NCI-H1105 treated with DMSO at 0.1 percent for 48 hours (cell line): ENCODE measurements at regions not wholly inside any gene's neighbourhood (a gene's known extent, or its start where the extent isn't known, plus 50 kb on each side); places are given as distances from the start of the nearest gene placed in this dataset.

Experiments
- DNase-seq: peaks from one replicate; lab custom pipeline; 2025; lab: John Stamatoyannopoulos, UW

- no peak for DNase-seq
Measured at GRCh38 chr4:141783770-141784169, 147.4 kb downstream of the IL15 start.

GRCh38 chr4:141786946-141787345 lies 150.6 kb downstream of the IL15 start:
- no peak for DNase-seq

GRCh38 chr4:141788169-141788915 lies 152.0 kb downstream of the IL15 start:
- no peak for DNase-seq

GRCh38 chr4:141789716-141790115 lies 153.3 kb downstream of the IL15 start:
- DNase-seq, result no peak

GRCh38 chr4:141792164-141792563 lies 155.8 kb downstream of the IL15 start:
- no peak for DNase-seq

GRCh38 chr4:141797966-141798365 lies 161.6 kb downstream of the IL15 start:
- DNase-seq, result no peak

- DNase-seq, result no peak
Measured at GRCh38 chr4:141801558-141801957, 165.2 kb downstream of the IL15 start.

- no peak for DNase-seq
Measured at GRCh38 chr4:141802333-141802732, 165.9 kb downstream of the IL15 start.

GRCh38 chr4:141804836-141805235 lies 168.5 kb downstream of the IL15 start:
- no peak for DNase-seq

- no peak for DNase-seq
Measured at GRCh38 chr4:141807103-141807891, 170.9 kb downstream of the IL15 start.

- DNase-seq, result no peak
Measured at GRCh38 chr4:141810038-141810711, 173.8 kb downstream of the IL15 start.

GRCh38 chr4:141810712-141811375 lies 174.5 kb downstream of the IL15 start:
- DNase-seq, result no peak

GRCh38 chr4:141812158-141812557 lies 175.8 kb downstream of the IL15 start:
- no peak for DNase-seq

- no peak for DNase-seq
Measured at GRCh38 chr4:141814499-141814898, 178.1 kb downstream of the IL15 start.

- no peak for DNase-seq
Measured at GRCh38 chr4:141815646-141816045, 179.3 kb downstream of the IL15 start.

GRCh38 chr4:141826260-141826659 lies 189.9 kb downstream of the IL15 start:
- no peak for DNase-seq

GRCh38 chr4:141833209-141833608 lies 196.8 kb downstream of the IL15 start:
- no peak for DNase-seq

- no peak for DNase-seq
Measured at GRCh38 chr4:141840299-141840986, 204.1 kb downstream of the IL15 start.

GRCh38 chr4:141843136-141843535 lies 206.8 kb downstream of the IL15 start:
- DNase-seq, result no peak

- DNase-seq, result no peak
Measured at GRCh38 chr4:141845901-141846300, 209.5 kb downstream of the IL15 start.

GRCh38 chr4:141849367-141849766 lies 213.0 kb downstream of the IL15 start:
- DNase-seq, result no peak

- no peak for DNase-seq
Measured at GRCh38 chr4:141849778-141850177, 213.4 kb downstream of the IL15 start.
